H1 (cell line): ENCODE measurements at regions not wholly inside any gene's neighbourhood (a gene's known extent, or its start where the extent isn't known, plus 50 kb on each side); places are given as distances from the start of the nearest gene placed in this dataset.

Experiments
- ATF2 ChIP-seq: IDR thresholded peaks from 2 replicates; pipeline ENCODE4 v1.6.1; 2012; ENCODE audit warnings: low read length, inconsistent platforms
- BACH1 ChIP-seq: IDR thresholded peaks from 2 replicates; pipeline ENCODE4 v1.6.1; 2012; ENCODE audit warnings: low read length, improper control_type of control experiment

- no peak for TF ChIP-seq ATF2
- no peak for TF ChIP-seq BACH1
- TF ChIP-seq, all 59 proteins: peak for 0
Measured at GRCh38 chr2:188835821-188836220, 138.4 kb upstream of the COL3A1 start (continued).
